ENCODE measurements at regions not wholly inside any gene's neighbourhood (a gene's known extent, or its start where the extent isn't known, plus 50 kb on each side); places are given as distances from the start of the nearest gene placed in this dataset.

DNA sequence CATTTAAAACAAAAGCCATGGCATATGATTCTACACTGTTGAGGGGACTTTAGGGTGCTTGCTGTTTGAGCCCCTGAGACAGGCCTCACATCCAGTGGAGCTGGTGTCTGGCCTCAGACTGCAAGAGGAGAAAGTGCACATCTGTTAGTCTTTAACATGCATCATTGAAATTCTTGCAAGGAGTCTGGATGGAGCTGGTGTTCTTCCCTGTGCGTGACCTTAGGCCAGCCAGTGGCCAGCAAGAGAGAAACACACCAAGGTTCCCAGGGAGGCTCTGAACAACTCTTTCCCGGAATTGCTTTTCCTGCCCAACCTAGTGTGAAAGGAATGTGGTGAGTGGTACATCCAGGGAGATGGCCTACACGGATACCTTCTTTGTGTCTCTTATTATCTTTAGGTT is 282.8 kb upstream of the TNC start:
- TF ChIP-seq EP300 (IDR thresholded peaks at IDR 0.05; ENCODE audit: borderline replicate concordance), result no peak
- no peak for TF ChIP-seq YY1 (IDR thresholded peaks at IDR 0.05; ENCODE audit: low read depth)
- TF ChIP-seq CREB1 (IDR thresholded peaks at IDR 0.05; ENCODE audit: low read depth), result no peak
- TF ChIP-seq CEBPB (IDR thresholded peaks at IDR 0.05), result no peak
- TF ChIP-seq RAD21 (IDR thresholded peaks at IDR 0.05; ENCODE audit: low read depth), result no peak
- no peak for TF ChIP-seq NFIC (IDR thresholded peaks at IDR 0.05)
- TF ChIP-seq FOXM1 (IDR thresholded peaks at IDR 0.05; ENCODE audit: borderline replicate concordance, low read depth), result no peak
- no peak for TF ChIP-seq TCF12 (IDR thresholded peaks at IDR 0.05; ENCODE audit: low read depth)
- TF ChIP-seq, protein P1, sequence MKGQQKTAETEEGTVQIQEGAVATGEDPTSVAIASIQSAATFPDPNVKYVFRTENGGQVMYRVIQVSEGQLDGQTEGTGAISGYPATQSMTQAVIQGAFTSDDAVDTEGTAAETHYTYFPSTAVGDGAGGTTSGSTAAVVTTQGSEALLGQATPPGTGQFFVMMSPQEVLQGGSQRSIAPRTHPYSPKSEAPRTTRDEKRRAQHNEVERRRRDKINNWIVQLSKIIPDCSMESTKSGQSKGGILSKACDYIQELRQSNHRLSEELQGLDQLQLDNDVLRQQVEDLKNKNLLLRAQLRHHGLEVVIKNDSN (IDR thresholded peaks at IDR 0.05), result no peak
- TF ChIP-seq REST (IDR thresholded peaks at IDR 0.05; ENCODE audit: low read depth), result no peak
- TF ChIP-seq EGR1 (IDR thresholded peaks at IDR 0.05), result no peak
- no peak for TF ChIP-seq MAX (IDR thresholded peaks at IDR 0.05)
- TF ChIP-seq ZBTB7A (IDR thresholded peaks at IDR 0.05; ENCODE audit: low read depth), result no peak
- TF ChIP-seq TEAD4 (IDR thresholded peaks at IDR 0.05), result no peak
- TF ChIP-seq TAF1 (IDR thresholded peaks at IDR 0.05; ENCODE audit: low read depth), result no peak

- TF ChIP-seq FOXM1 (IDR thresholded peaks at IDR 0.05; ENCODE audit: borderline replicate concordance, low read depth) (no peak), CREB1 (IDR thresholded peaks at IDR 0.05; ENCODE audit: low read depth) (no peak), EP300 (IDR thresholded peaks at IDR 0.05; ENCODE audit: borderline replicate concordance) (no peak)
- TF ChIP-seq, protein P1 (IDR thresholded peaks at IDR 0.05), result no peak
Observed at GRCh38 chr9:115401756-115402327, 283.9 kb upstream of the TNC start.

DNA sequence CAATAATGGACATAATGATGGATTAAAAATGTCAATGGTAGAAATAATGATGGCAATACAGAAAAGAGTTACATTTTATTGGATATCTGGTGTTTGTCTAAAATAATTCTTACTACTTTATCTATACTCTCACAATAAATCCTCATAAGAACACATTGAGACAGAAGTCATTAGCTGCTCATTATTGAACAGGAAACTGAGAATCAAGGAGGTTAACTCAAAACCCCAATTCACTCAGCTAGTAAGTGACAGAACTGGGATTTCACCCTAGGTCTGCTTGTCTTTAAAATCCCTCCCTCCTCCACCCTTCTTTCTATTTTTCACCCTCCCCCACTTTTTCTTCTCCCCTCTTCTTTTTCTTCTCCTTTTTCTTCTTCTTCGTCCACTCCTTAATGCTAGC is 285.8 kb upstream of the TNC start:
- TF ChIP-seq EGR1 (IDR thresholded peaks at IDR 0.05) (no peak), TEAD4 (IDR thresholded peaks at IDR 0.05) (no peak), YY1 (IDR thresholded peaks at IDR 0.05; ENCODE audit: low read depth) (no peak), ZBTB7A (IDR thresholded peaks at IDR 0.05; ENCODE audit: low read depth) (no peak), EP300 (IDR thresholded peaks at IDR 0.05; ENCODE audit: borderline replicate concordance) (no peak), TAF1 (IDR thresholded peaks at IDR 0.05; ENCODE audit: low read depth) (no peak), CEBPB (IDR thresholded peaks at IDR 0.05) (no peak), REST (IDR thresholded peaks at IDR 0.05; ENCODE audit: low read depth) (no peak), FOXM1 (IDR thresholded peaks at IDR 0.05; ENCODE audit: borderline replicate concordance, low read depth) (no peak), CREB1 (IDR thresholded peaks at IDR 0.05; ENCODE audit: low read depth) (no peak)
- TF ChIP-seq, protein P1 (IDR thresholded peaks at IDR 0.05), result no peak

DNA sequence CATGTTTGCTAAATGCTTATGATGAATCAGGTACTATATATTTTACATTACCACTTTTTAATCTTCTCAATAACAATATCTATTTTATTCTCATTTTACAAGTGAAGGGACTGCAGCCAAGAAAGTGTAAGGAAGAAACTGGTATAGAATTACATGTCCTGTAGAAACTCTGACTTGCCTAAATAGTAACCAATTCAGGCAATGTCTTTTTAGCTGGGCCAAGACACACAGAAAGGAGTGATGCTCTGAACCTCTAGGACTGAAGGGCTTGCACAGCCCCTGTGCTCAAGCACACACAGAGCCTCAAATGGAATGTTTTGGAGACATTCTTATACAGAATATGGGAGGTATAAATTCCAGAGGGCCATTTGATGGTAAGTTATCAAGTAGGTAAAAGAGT is 286.4 kb upstream of the TNC start:
- TF ChIP-seq ZBTB7A (IDR thresholded peaks at IDR 0.05; ENCODE audit: low read depth) (no peak), REST (IDR thresholded peaks at IDR 0.05; ENCODE audit: low read depth) (no peak), FOXM1 (IDR thresholded peaks at IDR 0.05; ENCODE audit: borderline replicate concordance, low read depth) (no peak), EGR1 (IDR thresholded peaks at IDR 0.05) (no peak), TAF1 (IDR thresholded peaks at IDR 0.05; ENCODE audit: low read depth) (no peak), NFIC (IDR thresholded peaks at IDR 0.05) (no peak), MAX (IDR thresholded peaks at IDR 0.05) (no peak), EP300 (IDR thresholded peaks at IDR 0.05; ENCODE audit: borderline replicate concordance) (no peak), CEBPB (IDR thresholded peaks at IDR 0.05) (no peak), YY1 (IDR thresholded peaks at IDR 0.05; ENCODE audit: low read depth) (no peak), RAD21 (IDR thresholded peaks at IDR 0.05; ENCODE audit: low read depth) (no peak), CREB1 (IDR thresholded peaks at IDR 0.05; ENCODE audit: low read depth) (no peak), TEAD4 (IDR thresholded peaks at IDR 0.05) (no peak)
- TF ChIP-seq, protein P1 (IDR thresholded peaks at IDR 0.05), result no peak
